Cardiac muscle cell (in vitro differentiated cells and primary cell): ENCODE measurements at regions not wholly inside any gene's neighbourhood (a gene's known extent, or its start where the extent isn't known, plus 50 kb on each side); places are given as distances from the start of the nearest gene placed in this dataset.
"Not testable (repeated sequence)": the region's sequence is repeated elsewhere in the genome, so short reads cannot be mapped to it uniquely, and the experiment has no call there.

ENCODE experiments used
- DNase-seq, 2 donors: peaks; one replicate each; pipeline versions ENCODE4 v3.0.0 to v3.0.0-alpha.2; 2010 to 2017; ENCODE audit warnings: low read depth in 1 of 2, low spot score in 1 of 2
- H3K27ac ChIP-seq: fragments of 200-600 bp; sonication (generic); 2 replicates; pipeline ENCODE4 v1.5.1; 2016
- H3K27me3 ChIP-seq: fragments of 200-600 bp; sonication (generic); 2 replicates; pipeline ENCODE4 v1.6.0; 2016; ENCODE audit warnings: control low read depth
- H3K36me3 ChIP-seq: fragments of 200-600 bp; sonication (generic); 2 replicates; pipeline ENCODE4 v1.5.1; 2016; ENCODE audit warnings: control low read depth
- H3K4me1 ChIP-seq: fragments of 200-600 bp; sonication (generic); 2 replicates; pipeline ENCODE4 v1.8.1; 2017; ENCODE audit warnings: low read depth, mild to moderate bottlenecking, mixed run types
- H3K4me3 ChIP-seq: fragments of 200-600 bp; sonication (generic); 2 replicates; pipeline ENCODE4 v1.5.1; 2016; ENCODE audit warnings: mild to moderate bottlenecking
- H3K9me3 ChIP-seq: fragments of 200-600 bp; sonication (generic); 2 replicates; pipeline ENCODE4 v1.5.1; 2017; ENCODE audit warnings: low read depth, mild to moderate bottlenecking, control low read depth
- CTCF ChIP-seq: IDR thresholded peaks from 2 replicates; pipeline ENCODE4 v1.5.1; 2012; ENCODE audit warnings: low read depth, mild to moderate bottlenecking, low read length

- no peaks in the 10 kb centered on the region for H3K9me3 ChIP-seq
- H3K36me3 ChIP-seq = no peaks in the 10 kb centered on the region
- DNase-seq = no peak
- H3K4me1 ChIP-seq = no peaks in the 10 kb centered on the region
- H3K27ac ChIP-seq = no peak overlapping the region
- no peak for TF ChIP-seq CTCF
- H3K4me3 ChIP-seq = no peak overlapping the region
- H3K27me3 ChIP-seq = no peaks in the 10 kb centered on the region
These were observed 82.3 kb upstream of the DGKG start for GRCh38 chr3:186444288-186444687.

GRCh38 chr3:186442979-186443378, 80.9 kb upstream of the DGKG start:
- H3K27me3 ChIP-seq, H3K36me3 ChIP-seq, H3K4me1 ChIP-seq, H3K9me3 ChIP-seq, H3K4me3 ChIP-seq, H3K27ac ChIP-seq, DNase-seq: not testable (repeated sequence)

- peak in 1 of 2 donors; percentile 37 for DNase-seq
- no peaks in the 10 kb centered on the region for H3K9me3 ChIP-seq
- H3K27me3 ChIP-seq = no peaks in the 10 kb centered on the region
- H3K4me1 ChIP-seq = no peaks in the 10 kb centered on the region
- no peak overlapping the region for H3K4me3 ChIP-seq
- H3K36me3 ChIP-seq = no peaks in the 10 kb centered on the region
- no peak for TF ChIP-seq CTCF
- no peak overlapping the region for H3K27ac ChIP-seq
These were observed 80.1 kb upstream of the DGKG start for GRCh38 chr3:186442162-186442561.

- DNase-seq = no peak
- Histone ChIP-seq H3K9me3 (no peaks in the 10 kb centered on the region), H3K36me3 (no peaks in the 10 kb centered on the region), H3K27me3 (no peaks in the 10 kb centered on the region), H3K4me1 (no peaks in the 10 kb centered on the region), H3K4me3 (no peak overlapping the region), H3K27ac (no peak overlapping the region)
- TF ChIP-seq CTCF = no peak
These were observed 78.9 kb upstream of the DGKG start for GRCh38 chr3:186440891-186441290.

- TF ChIP-seq CTCF = no peak
- H3K27ac ChIP-seq = no peak overlapping the region
- no peak for DNase-seq
- H3K4me3 ChIP-seq = no peak overlapping the region
- H3K4me1 ChIP-seq = no peaks in the 10 kb centered on the region
- no peaks in the 10 kb centered on the region for H3K27me3 ChIP-seq
- H3K9me3 ChIP-seq = no peaks in the 10 kb centered on the region
- H3K36me3 ChIP-seq = no peaks in the 10 kb centered on the region
These were observed 77.7 kb upstream of the DGKG start for GRCh38 chr3:186439725-186440124.

GRCh38 chr3:186435332-186435731, 73.3 kb upstream of the DGKG start:
- H3K4me3 ChIP-seq, H3K4me1 ChIP-seq, H3K36me3 ChIP-seq, H3K9me3 ChIP-seq, H3K27me3 ChIP-seq, DNase-seq, H3K27ac ChIP-seq: not testable (repeated sequence)
